Mesendoderm (in vitro differentiated cells): ENCODE measurements at regions not wholly inside any gene's neighbourhood (a gene's known extent, or its start where the extent isn't known, plus 50 kb on each side); places are given as distances from the start of the nearest gene placed in this dataset.

Experiments
- DNase-seq: peaks from one replicate; pipeline ENCODE4 v3.0.0; 2013
- H2AK5ac ChIP-seq: 2 replicates; pipeline ENCODE4 v1.6.1; 2013; ENCODE audit warnings: low read length, inconsistent platforms
- H2BK120ac ChIP-seq: 2 replicates; pipeline ENCODE4 v1.6.1; 2013; ENCODE audit warnings: low read depth, mild to moderate bottlenecking, low read length, moderate library complexity, mixed read lengths
- H2BK15ac ChIP-seq: replicated peaks from 2 replicates; pipeline ENCODE4 v1.6.1; 2013; ENCODE audit warnings: low read depth, mild to moderate bottlenecking, moderate library complexity
- H2BK5ac ChIP-seq: 2 replicates; pipeline ENCODE4 v1.6.1; 2013; ENCODE audit warnings: low read length, inconsistent platforms
- H3K18ac ChIP-seq: 2 replicates; pipeline ENCODE4 v1.6.1; 2013; ENCODE audit warnings: mild to moderate bottlenecking, low read length, mixed read lengths
- H3K23ac ChIP-seq: one replicate; pipeline ENCODE4 v1.6.1; 2013; ENCODE audit warnings: low read length
- H3K27ac ChIP-seq: 2 replicates; pipeline ENCODE4 v1.5.1; 2013; ENCODE audit warnings: low read depth, mild to moderate bottlenecking, inconsistent platforms, low read length, moderate library complexity
- H3K27me3 ChIP-seq: 2 replicates; pipeline ENCODE4 v1.6.1; 2013; ENCODE audit warnings: low read length, control low read depth, mild to moderate bottlenecking, inconsistent platforms; ENCODE audit not compliant: insufficient read depth, poor library complexity
- H3K36me3 ChIP-seq: 2 replicates; pipeline ENCODE4 v1.6.1; 2013; ENCODE audit warnings: low read length, inconsistent platforms; ENCODE audit not compliant: control insufficient read depth, insufficient read depth
- H3K4ac ChIP-seq: one replicate; pipeline ENCODE4 v1.6.1; 2013; ENCODE audit warnings: low read depth, mild to moderate bottlenecking, low read length, moderate library complexity
- H3K4me1 ChIP-seq: 2 replicates; pipeline ENCODE4 v1.6.1; 2013; ENCODE audit warnings: low read depth, low read length, inconsistent platforms; ENCODE audit not compliant: control insufficient read depth
- H3K4me2 ChIP-seq: 2 replicates; pipeline ENCODE4 v1.6.1; 2013; ENCODE audit warnings: low read length
- H3K4me3 ChIP-seq: 2 replicates; pipeline ENCODE4 v1.5.1; 2013; ENCODE audit warnings: mild to moderate bottlenecking, low read length
- H3K56ac ChIP-seq: one replicate; pipeline ENCODE4 v1.6.1; 2013; ENCODE audit warnings: low read length
- H3K79me1 ChIP-seq: 2 replicates; pipeline ENCODE4 v1.6.1; 2013; ENCODE audit warnings: low read length, inconsistent platforms
- H3K79me2 ChIP-seq: 2 replicates; pipeline ENCODE4 v1.6.1; 2013; ENCODE audit warnings: mild to moderate bottlenecking, low read length; ENCODE audit not compliant: control insufficient read depth, insufficient read depth
- H3K9ac ChIP-seq: 2 replicates; pipeline ENCODE4 v1.6.1; 2013; ENCODE audit warnings: low read length, inconsistent platforms
- H4K5ac ChIP-seq: one replicate; pipeline ENCODE4 v1.6.1; 2013; ENCODE audit warnings: low read length
- H4K8ac ChIP-seq: one replicate; pipeline ENCODE4 v1.6.1; 2013; ENCODE audit warnings: low read depth, mild to moderate bottlenecking, control low read depth, low read length, moderate library complexity
- WGBS: extraction: QIAGEN DNeasy Blood & Tissue Kit; methylation state at CpG from one replicate; pipeline ENCODE4 v1.1.7; 2013; ENCODE audit warnings: low lambda C conversion rate, missing lambda C conversion rate; ENCODE audit not compliant: insufficient coverage; ENCODE audit errors: extremely low coverage; 5-methylcytosine and 5-hydroxymethylcytosine counted together

DNA sequence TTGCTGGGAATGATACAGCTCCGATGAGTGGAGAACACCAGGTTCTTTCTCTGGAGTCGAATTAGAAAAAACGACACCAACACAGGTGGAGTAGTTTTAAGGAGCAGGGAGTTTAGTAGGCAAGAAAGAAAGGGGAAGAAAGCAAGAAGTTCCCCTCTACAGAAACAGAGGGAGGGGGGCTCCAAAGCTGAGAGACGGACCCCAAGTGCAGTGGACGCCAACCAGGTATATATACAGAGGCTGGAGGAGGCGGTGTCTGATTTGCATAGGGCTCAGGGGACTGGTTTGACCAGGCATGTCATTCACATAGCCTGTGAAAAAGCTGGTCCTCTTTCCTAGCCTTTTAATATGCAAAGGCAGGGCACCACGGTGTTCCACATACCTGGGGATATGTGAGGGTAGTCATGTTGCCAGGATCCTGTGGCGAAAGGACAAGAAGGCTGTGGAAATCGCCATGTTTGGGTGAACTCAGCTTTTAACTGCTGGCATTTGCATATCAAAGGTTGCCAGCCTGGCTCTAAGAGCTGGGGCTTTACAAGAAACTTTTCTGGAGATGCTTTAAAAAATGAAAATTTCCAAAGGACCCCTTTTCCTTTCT lies 887.4 kb upstream of the EPHA6 start:
- Histone ChIP-seq H3K79me2 (no peaks in the 10 kb centered on the region), H3K18ac (peak overlapping the region; percentile 22)

DNA sequence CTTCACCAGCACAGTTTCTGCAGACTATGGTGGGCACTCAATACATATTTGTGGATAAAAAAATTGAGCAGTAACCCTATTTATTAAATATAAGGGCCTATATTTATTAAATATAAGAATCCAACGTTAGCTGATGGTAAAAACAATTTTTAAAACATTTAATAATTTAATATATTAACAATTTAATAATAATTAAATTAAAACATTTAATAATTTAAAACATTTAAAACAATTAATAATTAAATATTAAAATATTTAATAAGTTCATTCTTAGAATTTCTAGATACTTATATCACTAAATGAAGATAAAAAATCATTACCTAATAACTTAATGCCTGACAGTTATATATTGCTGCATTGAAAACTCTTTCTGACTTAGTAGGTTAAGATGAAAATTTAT lies 880.2 kb upstream of the EPHA6 start:
- H3K4me3 ChIP-seq = no peak overlapping the region
- H3K36me3 ChIP-seq = no peaks in the 10 kb centered on the region
- H3K27ac ChIP-seq = no peak overlapping the region
- H3K79me2 ChIP-seq = no peaks in the 10 kb centered on the region
- H3K9ac ChIP-seq = no peak overlapping the region
- no peaks in the 10 kb centered on the region for H3K79me1 ChIP-seq
- no peak for DNase-seq
- H2BK5ac ChIP-seq = no peak overlapping the region
- H3K4ac ChIP-seq = no peak overlapping the region
- no peak overlapping the region for H4K5ac ChIP-seq
- H4K8ac ChIP-seq = no peak overlapping the region
- no peaks in the 10 kb centered on the region for H3K4me1 ChIP-seq
- H3K4me2 ChIP-seq = no peak overlapping the region
- H2BK120ac ChIP-seq = no peak overlapping the region
- H3K18ac ChIP-seq = no peak overlapping the region
- H2AK5ac ChIP-seq = no peak overlapping the region
- H2BK15ac ChIP-seq = no peak overlapping the region
- H3K27me3 ChIP-seq = no peaks in the 10 kb centered on the region
- no CpG with 5 or more reads among the region's 1 CpG for WGBS
- H3K56ac ChIP-seq = no peak overlapping the region
- H3K23ac ChIP-seq = no peak overlapping the region

More for the DNA sequence above, 887.4 kb upstream of the EPHA6 start:
- Histone ChIP-seq H3K4me1 (no peaks in the 10 kb centered on the region), H3K23ac (no peak overlapping the region), H4K5ac (no peak overlapping the region), H3K36me3 (no peaks in the 10 kb centered on the region), H3K79me1 (no peaks in the 10 kb centered on the region), H3K4me3 (no peak overlapping the region), H3K4ac (no peak overlapping the region), H3K4me2 (no peak overlapping the region), H3K56ac (no peak overlapping the region), H4K8ac (no peak overlapping the region), H2AK5ac (no peak overlapping the region), H3K27ac (no peak overlapping the region), H2BK5ac (no peak overlapping the region), H3K9ac (no peak overlapping the region), H3K27me3 (no peaks in the 10 kb centered on the region), H2BK120ac (peak overlapping the region; percentile 14), H2BK15ac (no peak overlapping the region)
- no CpG with 5 or more reads among the region's 9 CpGs for WGBS
- DNase-seq = peak; percentile 92

DNA sequence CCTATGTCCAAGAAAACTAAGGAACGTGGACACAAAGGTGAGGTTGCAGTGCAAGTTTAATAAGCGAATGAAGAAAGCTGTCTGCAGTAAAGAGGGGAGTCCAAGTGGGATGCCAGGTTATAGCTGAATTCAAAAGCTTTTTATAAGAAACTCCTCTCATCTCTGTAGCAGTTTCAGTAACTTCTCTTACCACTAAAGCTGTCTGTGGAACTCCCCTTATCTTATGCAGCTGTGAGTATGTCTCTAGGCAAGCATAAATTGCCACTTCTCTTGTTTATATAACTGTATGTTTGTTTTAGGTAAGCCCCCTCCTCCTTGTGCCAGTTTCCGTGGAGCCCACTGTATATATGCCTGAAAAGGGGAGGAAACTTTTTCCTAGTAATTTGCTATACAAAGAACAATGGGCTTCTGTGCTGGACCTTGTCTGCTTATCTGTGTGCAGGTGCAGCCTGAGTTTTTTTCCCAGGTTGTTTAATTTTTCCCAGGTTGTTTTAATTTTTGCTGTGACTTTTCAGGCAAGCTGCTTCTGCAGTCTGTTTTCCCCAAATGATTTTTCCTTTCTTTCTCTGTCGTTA lies 875.1 kb upstream of the EPHA6 start:
- Histone ChIP-seq H3K9ac (no peak overlapping the region), H3K27ac (no peak overlapping the region), H3K27me3 (no peaks in the 10 kb centered on the region), H2BK120ac (no peak overlapping the region), H2BK5ac (no peak overlapping the region), H2AK5ac (no peak overlapping the region), H3K56ac (no peak overlapping the region), H3K36me3 (no peaks in the 10 kb centered on the region), H3K4me2 (no peak overlapping the region), H3K4me1 (no peaks in the 10 kb centered on the region), H3K4me3 (no peak overlapping the region), H3K4ac (no peak overlapping the region), H4K8ac (no peak overlapping the region), H2BK15ac (no peak overlapping the region), H4K5ac (no peak overlapping the region), H3K23ac (no peak overlapping the region), H3K18ac (no peak overlapping the region), H3K79me2 (no peaks in the 10 kb centered on the region), H3K79me1 (no peaks in the 10 kb centered on the region)
- WGBS = no CpG with 5 or more reads among the region's 4 CpGs
- no peak for DNase-seq

DNA sequence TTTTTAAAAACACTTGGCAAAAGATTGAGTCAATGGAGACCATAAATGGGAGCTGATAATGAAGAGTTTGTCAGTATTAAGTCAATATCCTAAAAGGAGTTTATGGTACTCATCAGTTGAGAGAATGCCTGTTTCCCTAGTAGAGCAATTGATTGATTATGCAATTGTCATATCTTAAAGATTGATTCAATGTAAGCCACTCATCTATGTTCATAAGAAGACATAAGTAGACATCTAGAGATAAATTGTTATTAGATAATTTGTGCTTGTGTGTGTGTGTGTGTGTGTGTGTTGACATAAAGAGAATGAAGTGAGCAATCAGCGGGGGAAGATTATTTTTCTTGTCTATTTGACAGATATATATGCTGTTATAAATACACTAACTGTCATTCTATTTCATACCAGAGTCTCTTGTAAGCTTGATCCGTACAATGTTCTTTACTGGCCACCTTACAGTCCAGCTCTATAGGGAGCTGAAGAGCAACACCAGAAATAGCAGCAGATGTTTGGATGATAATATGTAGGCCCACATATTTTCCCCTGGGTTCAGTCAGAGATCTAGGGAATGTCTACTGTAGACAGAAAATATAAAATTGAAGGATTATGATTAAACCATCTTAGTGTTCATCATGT lies 848.6 kb upstream of the EPHA6 start:
- H3K36me3 ChIP-seq = no peaks in the 10 kb centered on the region
- no peak overlapping the region for H3K4me2 ChIP-seq
- H2BK15ac ChIP-seq = no peak overlapping the region
- H3K79me2 ChIP-seq = no peaks in the 10 kb centered on the region
- H2BK120ac ChIP-seq = no peak overlapping the region
- H3K4me1 ChIP-seq = no peaks in the 10 kb centered on the region
- H3K79me1 ChIP-seq = no peaks in the 10 kb centered on the region
- H3K27me3 ChIP-seq = no peaks in the 10 kb centered on the region
- H3K4ac ChIP-seq = no peak overlapping the region
- no peak overlapping the region for H3K27ac ChIP-seq
- H3K9ac ChIP-seq = no peak overlapping the region
- DNase-seq = no peak
- H3K23ac ChIP-seq = no peak overlapping the region
- H4K5ac ChIP-seq = no peak overlapping the region
- no peak overlapping the region for H3K56ac ChIP-seq
- no CpG with 5 or more reads among the region's 2 CpGs for WGBS
- no peak overlapping the region for H3K18ac ChIP-seq
- H2BK5ac ChIP-seq = no peak overlapping the region
- H2AK5ac ChIP-seq = no peak overlapping the region
- H3K4me3 ChIP-seq = no peak overlapping the region
- H4K8ac ChIP-seq = no peak overlapping the region

DNA sequence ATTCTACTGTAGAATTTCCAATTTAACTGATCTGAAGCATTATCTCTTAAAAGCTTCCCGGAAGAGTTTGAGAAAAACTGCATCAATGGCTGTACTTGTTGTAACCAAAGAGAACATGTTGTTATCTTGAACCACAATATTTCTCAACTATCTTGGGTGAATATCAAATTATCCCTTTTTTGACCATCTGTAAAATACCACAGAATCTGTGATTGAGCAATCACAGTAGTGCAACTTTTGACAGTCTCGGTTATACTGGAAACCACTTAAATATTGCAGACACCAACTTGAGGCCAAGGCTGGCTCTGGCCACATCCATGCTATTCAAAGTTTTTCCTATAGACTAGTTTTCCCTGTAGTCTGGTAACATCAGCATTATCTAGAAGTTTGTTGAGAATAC lies 842.8 kb upstream of the EPHA6 start:
- no CpG with 5 or more reads among the region's 2 CpGs for WGBS
- no peak for DNase-seq

More for the DNA sequence above, 842.8 kb upstream of the EPHA6 start:
- no peak overlapping the region for H2AK5ac ChIP-seq
- H3K79me1 ChIP-seq = no peaks in the 10 kb centered on the region
- no peaks in the 10 kb centered on the region for H3K4me1 ChIP-seq
- no peak overlapping the region for H4K5ac ChIP-seq
- H3K18ac ChIP-seq = no peak overlapping the region
- H3K9ac ChIP-seq = no peak overlapping the region
- H2BK5ac ChIP-seq = no peak overlapping the region
- H3K56ac ChIP-seq = no peak overlapping the region
- H3K36me3 ChIP-seq = no peaks in the 10 kb centered on the region
- H4K8ac ChIP-seq = no peak overlapping the region
- H3K4ac ChIP-seq = no peak overlapping the region
- H2BK15ac ChIP-seq = no peak overlapping the region
- no peak overlapping the region for H3K23ac ChIP-seq
- no peak overlapping the region for H3K27ac ChIP-seq
- no peak overlapping the region for H3K4me3 ChIP-seq
- no peaks in the 10 kb centered on the region for H3K27me3 ChIP-seq
- no peak overlapping the region for H3K4me2 ChIP-seq
- no peak overlapping the region for H2BK120ac ChIP-seq
- H3K79me2 ChIP-seq = no peaks in the 10 kb centered on the region
